ENCODE measurements at regions not wholly inside any gene's neighbourhood (a gene's known extent, or its start where the extent isn't known, plus 50 kb on each side); places are given as distances from the start of the nearest gene placed in this dataset.
"Not testable (repeated sequence)": the region's sequence is repeated elsewhere in the genome, so short reads cannot be mapped to it uniquely, and the experiment has no call there.

- Histone ChIP-seq H3K79me1 (ENCODE audit: low read length) (no peaks in the 10 kb centered on the region), H2BK12ac (ENCODE audit: low read length) (no peak overlapping the region), H3K79me2 (ENCODE audit: control insufficient read depth, insufficient read depth, low read length, poor library complexity) (no peaks in the 10 kb centered on the region), H4K12ac (ENCODE audit: low read depth, low read length) (no peak overlapping the region), H3K27me3 (ENCODE audit: insufficient read depth, low read length) (no peaks in the 10 kb centered on the region), H4K8ac (ENCODE audit: low read depth, low read length) (no peak overlapping the region), H3K9ac (ENCODE audit: low read length) (no peak overlapping the region), H3K14ac (ENCODE audit: low read length) (no peak overlapping the region), H2AK5ac (ENCODE audit: low read length) (no peak overlapping the region), H3K4ac (ENCODE audit: low read depth, low read length) (no peak overlapping the region), H3K23ac (ENCODE audit: low read length) (no peak overlapping the region), H3K36me3 (ENCODE audit: control insufficient read depth in 1 of 2, insufficient read depth in 2 of 2, low read length in 2 of 2) (no peaks in the 10 kb centered on the region), H3K9me3 (ENCODE audit: insufficient read depth, low read depth, low read length) (no peaks in the 10 kb centered on the region), H2BK120ac (ENCODE audit: insufficient read depth, low read length, poor library complexity) (no peak overlapping the region), H4K91ac (ENCODE audit: low read depth, low read length) (no peak overlapping the region), H2BK5ac (ENCODE audit: low read depth, low read length, poor library complexity) (no peak overlapping the region), H2AFZ (ENCODE audit: insufficient read depth, low read length, poor library complexity) (no peak overlapping the region), H3K4me3 (ENCODE audit: low read depth, low read length) (no peak overlapping the region), H3K4me1 (ENCODE audit: control insufficient read depth in 1 of 2, insufficient read depth in 2 of 2, low read length in 2 of 2) (no peaks in the 10 kb centered on the region), H3K27ac (ENCODE audit: low read depth, low read length) (no peak overlapping the region), H3K4me2 (ENCODE audit: low read length) (no peak overlapping the region), H3K18ac (ENCODE audit: low read length) (no peak overlapping the region)
- no peak for DNase-seq
- WGBS (ENCODE audit: extremely low coverage, insufficient coverage, insufficient read length), result no CpG with 5 or more reads among the region's 2 CpGs
Measured at GRCh38 chr14:43258396-43258795, 1248.7 kb downstream of the FSCB start.

GRCh38 chr14:43256996-43257395, 1250.1 kb downstream of the FSCB start:
- WGBS (ENCODE audit: extremely low coverage, insufficient coverage, insufficient read length), result no CpG with 5 or more reads among the region's 5 CpGs
- H4K8ac ChIP-seq (ENCODE audit: low read depth, low read length); H3K4me2 ChIP-seq (ENCODE audit: low read length); H2BK12ac ChIP-seq (ENCODE audit: low read length); H3K36me3 ChIP-seq (ENCODE audit: control insufficient read depth in 1 of 2, insufficient read depth in 2 of 2, low read length in 2 of 2); H3K23ac ChIP-seq (ENCODE audit: low read length); H3K4me1 ChIP-seq (ENCODE audit: control insufficient read depth in 1 of 2, insufficient read depth in 2 of 2, low read length in 2 of 2); H3K27me3 ChIP-seq (ENCODE audit: insufficient read depth, low read length); H3K4me3 ChIP-seq (ENCODE audit: low read depth, low read length); H3K9ac ChIP-seq (ENCODE audit: low read length); H3K14ac ChIP-seq (ENCODE audit: low read length); H3K9me3 ChIP-seq (ENCODE audit: insufficient read depth, low read depth, low read length); H2AK5ac ChIP-seq (ENCODE audit: low read length); DNase-seq; H4K12ac ChIP-seq (ENCODE audit: low read depth, low read length); H2AFZ ChIP-seq (ENCODE audit: insufficient read depth, low read length, poor library complexity); H2BK120ac ChIP-seq (ENCODE audit: insufficient read depth, low read length, poor library complexity); H3K79me1 ChIP-seq (ENCODE audit: low read length); H3K27ac ChIP-seq (ENCODE audit: low read depth, low read length); H2BK5ac ChIP-seq (ENCODE audit: low read depth, low read length, poor library complexity); H3K79me2 ChIP-seq (ENCODE audit: control insufficient read depth, insufficient read depth, low read length, poor library complexity); H3K18ac ChIP-seq (ENCODE audit: low read length); H3K4ac ChIP-seq (ENCODE audit: low read depth, low read length); H4K91ac ChIP-seq (ENCODE audit: low read depth, low read length): not testable (repeated sequence)

DNA sequence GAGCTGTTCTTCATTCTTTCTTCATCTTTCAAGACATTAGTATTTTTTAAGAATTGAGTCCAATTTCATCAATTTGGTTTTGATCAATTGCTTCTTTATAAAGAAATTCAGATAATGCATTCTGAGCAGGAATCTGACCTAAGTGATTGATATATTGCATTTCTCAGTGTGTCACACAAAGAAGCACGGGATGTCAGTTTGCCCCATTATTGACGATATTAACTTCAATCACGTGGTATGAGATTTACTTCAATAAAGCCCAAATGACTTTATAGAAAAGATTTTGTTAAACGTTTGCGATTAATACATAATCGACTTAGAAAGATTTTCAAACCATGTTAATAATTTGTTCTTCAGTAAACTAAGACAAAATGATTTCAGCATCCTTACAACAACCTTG, 1254.2 kb downstream of the FSCB start:
- Histone ChIP-seq H4K12ac (ENCODE audit: low read depth, low read length) (no peak overlapping the region), H3K4me2 (ENCODE audit: low read length) (no peak overlapping the region), H3K79me2 (ENCODE audit: control insufficient read depth, insufficient read depth, low read length, poor library complexity) (no peaks in the 10 kb centered on the region), H4K8ac (ENCODE audit: low read depth, low read length) (no peak overlapping the region), H2AK5ac (ENCODE audit: low read length) (no peak overlapping the region), H3K9me3 (ENCODE audit: insufficient read depth, low read depth, low read length) (no peaks in the 10 kb centered on the region), H3K4me3 (ENCODE audit: low read depth, low read length) (no peak overlapping the region), H4K91ac (ENCODE audit: low read depth, low read length) (no peak overlapping the region), H3K23ac (ENCODE audit: low read length) (no peak overlapping the region), H3K9ac (ENCODE audit: low read length) (no peak overlapping the region), H3K27me3 (ENCODE audit: insufficient read depth, low read length) (no peaks in the 10 kb centered on the region), H3K79me1 (ENCODE audit: low read length) (no peaks in the 10 kb centered on the region), H3K14ac (ENCODE audit: low read length) (no peak overlapping the region), H2AFZ (ENCODE audit: insufficient read depth, low read length, poor library complexity) (no peak overlapping the region), H3K4me1 (ENCODE audit: control insufficient read depth in 1 of 2, insufficient read depth in 2 of 2, low read length in 2 of 2) (no peaks in the 10 kb centered on the region), H2BK5ac (ENCODE audit: low read depth, low read length, poor library complexity) (no peak overlapping the region), H2BK120ac (ENCODE audit: insufficient read depth, low read length, poor library complexity) (no peak overlapping the region), H3K27ac (ENCODE audit: low read depth, low read length) (no peak overlapping the region), H3K18ac (ENCODE audit: low read length) (no peak overlapping the region), H3K4ac (ENCODE audit: low read depth, low read length) (no peak overlapping the region), H2BK12ac (ENCODE audit: low read length) (no peak overlapping the region), H3K36me3 (ENCODE audit: control insufficient read depth in 1 of 2, insufficient read depth in 2 of 2, low read length in 2 of 2) (no peaks in the 10 kb centered on the region)
- no CpG with 5 or more reads among the region's 6 CpGs for WGBS (ENCODE audit: extremely low coverage, insufficient coverage, insufficient read length)
- DNase-seq, result no peak

- Histone ChIP-seq H3K4ac (ENCODE audit: low read depth, low read length) (no peak overlapping the region), H3K14ac (ENCODE audit: low read length) (no peak overlapping the region), H3K4me3 (ENCODE audit: low read depth, low read length) (no peak overlapping the region), H3K79me2 (ENCODE audit: control insufficient read depth, insufficient read depth, low read length, poor library complexity) (no peaks in the 10 kb centered on the region), H2BK120ac (ENCODE audit: insufficient read depth, low read length, poor library complexity) (no peak overlapping the region), H3K27ac (ENCODE audit: low read depth, low read length) (no peak overlapping the region), H3K4me2 (ENCODE audit: low read length) (no peak overlapping the region), H4K91ac (ENCODE audit: low read depth, low read length) (no peak overlapping the region), H3K18ac (ENCODE audit: low read length) (no peak overlapping the region), H3K9ac (ENCODE audit: low read length) (no peak overlapping the region), H3K9me3 (ENCODE audit: insufficient read depth, low read depth, low read length) (no peaks in the 10 kb centered on the region), H4K12ac (ENCODE audit: low read depth, low read length) (no peak overlapping the region), H2AK5ac (ENCODE audit: low read length) (no peak overlapping the region), H2BK5ac (ENCODE audit: low read depth, low read length, poor library complexity) (no peak overlapping the region), H3K4me1 (ENCODE audit: control insufficient read depth in 1 of 2, insufficient read depth in 2 of 2, low read length in 2 of 2) (no peaks in the 10 kb centered on the region), H4K8ac (ENCODE audit: low read depth, low read length) (no peak overlapping the region), H2BK12ac (ENCODE audit: low read length) (no peak overlapping the region), H3K36me3 (ENCODE audit: control insufficient read depth in 1 of 2, insufficient read depth in 2 of 2, low read length in 2 of 2) (no peaks in the 10 kb centered on the region), H3K23ac (ENCODE audit: low read length) (no peak overlapping the region), H3K27me3 (ENCODE audit: insufficient read depth, low read length) (no peaks in the 10 kb centered on the region), H3K79me1 (ENCODE audit: low read length) (no peaks in the 10 kb centered on the region), H2AFZ (ENCODE audit: insufficient read depth, low read length, poor library complexity) (no peak overlapping the region)
- no peak for DNase-seq
- WGBS (ENCODE audit: extremely low coverage, insufficient coverage, insufficient read length), result no CpG with 5 or more reads among the region's 3 CpGs
Measured at GRCh38 chr14:43249591-43249990, 1257.5 kb downstream of the FSCB start.

- H3K27ac ChIP-seq (ENCODE audit: low read depth, low read length), result no peak overlapping the region
- no peaks in the 10 kb centered on the region for H3K9me3 ChIP-seq (ENCODE audit: insufficient read depth, low read depth, low read length)
- H4K91ac ChIP-seq (ENCODE audit: low read depth, low read length), result no peak overlapping the region
- H3K4me3 ChIP-seq (ENCODE audit: low read depth, low read length), result no peak overlapping the region
- no peak overlapping the region for H4K8ac ChIP-seq (ENCODE audit: low read depth, low read length)
- no peak overlapping the region for H2BK12ac ChIP-seq (ENCODE audit: low read length)
- H3K4ac ChIP-seq (ENCODE audit: low read depth, low read length), result no peak overlapping the region
- H3K79me1 ChIP-seq (ENCODE audit: low read length), result no peaks in the 10 kb centered on the region
- no peak overlapping the region for H3K4me2 ChIP-seq (ENCODE audit: low read length)
- no peak overlapping the region for H2BK5ac ChIP-seq (ENCODE audit: low read depth, low read length, poor library complexity)
- H3K9ac ChIP-seq (ENCODE audit: low read length), result no peak overlapping the region
- H3K14ac ChIP-seq (ENCODE audit: low read length), result no peak overlapping the region
- H4K12ac ChIP-seq (ENCODE audit: low read depth, low read length), result no peak overlapping the region
- H2AK5ac ChIP-seq (ENCODE audit: low read length), result no peak overlapping the region
- H3K36me3 ChIP-seq (ENCODE audit: control insufficient read depth in 1 of 2, insufficient read depth in 2 of 2, low read length in 2 of 2), result no peaks in the 10 kb centered on the region
- no peak overlapping the region for H3K23ac ChIP-seq (ENCODE audit: low read length)
- H2AFZ ChIP-seq (ENCODE audit: insufficient read depth, low read length, poor library complexity), result no peak overlapping the region
- H3K79me2 ChIP-seq (ENCODE audit: control insufficient read depth, insufficient read depth, low read length, poor library complexity), result no peaks in the 10 kb centered on the region
- no peak for DNase-seq
- H3K27me3 ChIP-seq (ENCODE audit: insufficient read depth, low read length), result no peaks in the 10 kb centered on the region
- no peak overlapping the region for H2BK120ac ChIP-seq (ENCODE audit: insufficient read depth, low read length, poor library complexity)
- H3K18ac ChIP-seq (ENCODE audit: low read length), result no peak overlapping the region
- H3K4me1 ChIP-seq (ENCODE audit: control insufficient read depth in 1 of 2, insufficient read depth in 2 of 2, low read length in 2 of 2), result no peaks in the 10 kb centered on the region
Measured at GRCh38 chr14:43249116-43249515, 1258.0 kb downstream of the FSCB start.
